ENCODE measurements at regions not wholly inside any gene's neighbourhood (a gene's known extent, or its start where the extent isn't known, plus 50 kb on each side); places are given as distances from the start of the nearest gene placed in this dataset.
A peak's percentile ranks its signal among the peaks of the same experiment; 100 is the strongest.
"Not testable (repeated sequence)": the region's sequence is repeated elsewhere in the genome, so short reads cannot be mapped to it uniquely, and the experiment has no call there.

DNA sequence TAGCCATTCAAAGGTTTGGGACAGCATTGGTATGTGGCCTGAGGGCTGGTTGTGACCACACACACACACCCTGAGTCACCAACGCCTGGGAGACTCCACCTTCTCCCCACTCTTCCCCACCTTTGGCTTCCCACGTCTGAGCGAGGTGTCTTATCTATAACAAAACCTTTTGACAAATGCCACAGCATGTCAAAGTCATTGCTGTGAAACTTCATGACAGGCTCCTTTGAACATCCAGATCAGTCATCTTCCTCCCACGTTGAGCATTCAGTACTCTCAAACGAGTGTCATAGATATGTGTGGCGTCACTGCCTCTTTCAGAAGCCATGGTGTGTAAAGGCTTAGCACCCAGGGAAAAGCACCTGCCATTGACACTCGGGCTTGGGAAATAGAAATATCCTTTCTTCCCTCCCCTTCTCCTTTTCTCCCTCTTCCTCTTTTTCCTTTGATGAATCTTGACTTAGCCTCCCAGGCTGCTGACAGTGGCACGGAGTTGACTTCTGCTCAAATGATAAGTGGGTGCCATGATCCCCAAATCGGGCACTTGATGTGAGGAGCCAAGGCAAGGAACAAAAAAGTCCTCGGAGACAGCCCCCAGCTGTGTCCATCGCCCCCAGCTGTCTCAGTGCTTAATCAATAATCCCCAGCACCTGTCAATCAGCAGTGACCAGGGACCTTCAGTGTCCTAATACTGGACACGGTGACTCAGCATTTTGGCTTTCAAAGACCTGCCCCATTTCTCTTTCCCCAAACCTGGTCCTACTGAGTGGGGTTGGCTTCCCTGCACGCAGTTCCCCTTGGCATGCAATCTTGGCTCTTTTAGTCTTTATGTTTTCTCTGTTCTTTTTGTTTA is 114.8 kb downstream of the FGF18 start:
- peaks cover 27% of the 10 kb centered on the region for H3K4me1 ChIP-seq (replicated peaks)
- peak; percentile 68 to 80 for DNase-seq (ENCODE audit: low read depth in 1 of 2, low spot score in 2 of 2)
- H3K36me3 ChIP-seq, result no peaks in the 10 kb centered on the region

DNA sequence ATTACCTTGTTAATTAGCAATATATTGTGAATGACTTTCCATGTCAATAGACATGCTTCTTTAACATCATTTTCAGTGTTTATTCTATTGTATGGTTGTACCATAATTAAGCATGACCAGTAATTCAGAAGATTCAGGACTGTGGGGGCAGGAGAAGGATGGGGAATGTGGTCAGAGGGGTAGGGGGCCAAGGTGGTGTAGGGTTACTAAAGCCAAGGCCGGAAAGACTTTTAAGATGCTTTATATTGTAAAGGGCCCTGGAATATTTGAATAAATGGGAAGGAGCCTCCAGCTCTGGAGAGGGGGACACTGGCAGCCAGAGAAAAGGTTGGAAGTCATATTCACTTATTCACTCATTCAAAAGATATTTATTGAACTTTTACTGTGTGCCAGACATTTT is 115.7 kb downstream of the FGF18 start:
- Histone ChIP-seq H3K9me3 (replicated peaks) (no peaks in the 10 kb centered on the region), H3K4me1 (replicated peaks) (peaks cover 27% of the 10 kb centered on the region), H3K36me3 (no peaks in the 10 kb centered on the region), H3K27ac (no peak overlapping the region), H3K4me3 (no peak overlapping the region), H3K27me3 (replicated peaks) (no peaks in the 10 kb centered on the region)
- no peak for DNase-seq (ENCODE audit: low read depth in 1 of 2, low spot score in 2 of 2)

More for the DNA sequence above, 114.8 kb downstream of the FGF18 start:
- Histone ChIP-seq H3K27ac (no peak overlapping the region), H3K4me3 (no peak overlapping the region), H3K27me3 (replicated peaks) (no peaks in the 10 kb centered on the region), H3K9me3 (replicated peaks) (no peaks in the 10 kb centered on the region)

- no peaks in the 10 kb centered on the region for H3K9me3 ChIP-seq (replicated peaks)
- no peak overlapping the region for H3K27ac ChIP-seq
- H3K4me1 ChIP-seq (replicated peaks), result peaks cover 27% of the 10 kb centered on the region
- peak; percentile 43 to 55 for DNase-seq (ENCODE audit: low read depth in 1 of 2, low spot score in 2 of 2)
- no peaks in the 10 kb centered on the region for H3K27me3 ChIP-seq (replicated peaks)
- no peaks in the 10 kb centered on the region for H3K36me3 ChIP-seq
- H3K4me3 ChIP-seq, result no peak overlapping the region
Observed at GRCh38 chr5:171537070-171537849, 117.8 kb downstream of the FGF18 start.

DNA sequence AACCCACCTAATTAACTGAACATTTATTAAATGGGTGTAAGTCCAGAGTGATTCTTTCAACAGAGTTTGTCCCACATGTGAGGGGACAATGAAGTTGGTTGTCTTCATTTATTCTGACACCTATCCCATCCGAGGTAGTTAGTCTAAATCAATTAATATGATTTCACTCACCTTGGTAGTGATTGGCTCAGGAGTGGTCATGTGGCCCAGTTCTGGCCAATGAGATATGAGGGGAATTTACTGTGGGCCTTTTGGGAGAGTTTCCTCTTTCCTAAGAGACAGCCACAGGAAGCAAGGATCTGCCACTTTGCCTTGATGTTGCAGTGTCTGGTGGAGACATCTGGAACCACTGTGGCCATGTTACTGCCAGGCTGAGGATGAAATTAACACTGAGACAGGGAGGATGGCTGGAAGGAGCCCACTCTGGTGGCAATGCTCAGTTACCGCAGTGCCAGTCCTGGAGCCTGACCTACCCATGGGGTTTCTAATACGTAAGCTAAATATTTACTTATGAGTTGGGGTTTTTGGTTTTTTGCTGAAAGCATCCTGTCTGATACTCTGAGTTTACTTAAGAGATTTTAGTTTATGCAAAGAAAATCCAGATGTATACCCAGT is 118.6 kb downstream of the FGF18 start:
- DNase-seq (ENCODE audit: low read depth in 1 of 2, low spot score in 2 of 2), result peak in 1 of 2 experiments; percentile 28
- no peaks in the 10 kb centered on the region for H3K27me3 ChIP-seq (replicated peaks)
- no peak overlapping the region for H3K4me3 ChIP-seq
- H3K36me3 ChIP-seq, result no peaks in the 10 kb centered on the region
- H3K9me3 ChIP-seq (replicated peaks), result no peaks in the 10 kb centered on the region
- H3K27ac ChIP-seq, result no peak overlapping the region
- H3K4me1 ChIP-seq (replicated peaks), result peaks cover 27% of the 10 kb centered on the region

- Histone ChIP-seq H3K27me3 (replicated peaks) (no peaks in the 10 kb centered on the region), H3K9me3 (replicated peaks) (no peaks in the 10 kb centered on the region; the same call in 1 of the 2 replicates), H3K4me3 (no peak overlapping the region), H3K4me1 (replicated peaks) (peaks cover 24% of the 10 kb centered on the region), H3K36me3 (no peaks in the 10 kb centered on the region), H3K27ac (no peak overlapping the region)
- DNase-seq (ENCODE audit: low read depth in 1 of 2, low spot score in 2 of 2), result no peak
Observed at GRCh38 chr5:171538681-171539080, 119.2 kb downstream of the FGF18 start.

GRCh38 chr5:171540865-171541264 is 121.4 kb downstream of the FGF18 start:
- H3K4me3 ChIP-seq, result no peak overlapping the region
- peaks cover 14% of the 10 kb centered on the region for H3K4me1 ChIP-seq (replicated peaks)

DNA sequence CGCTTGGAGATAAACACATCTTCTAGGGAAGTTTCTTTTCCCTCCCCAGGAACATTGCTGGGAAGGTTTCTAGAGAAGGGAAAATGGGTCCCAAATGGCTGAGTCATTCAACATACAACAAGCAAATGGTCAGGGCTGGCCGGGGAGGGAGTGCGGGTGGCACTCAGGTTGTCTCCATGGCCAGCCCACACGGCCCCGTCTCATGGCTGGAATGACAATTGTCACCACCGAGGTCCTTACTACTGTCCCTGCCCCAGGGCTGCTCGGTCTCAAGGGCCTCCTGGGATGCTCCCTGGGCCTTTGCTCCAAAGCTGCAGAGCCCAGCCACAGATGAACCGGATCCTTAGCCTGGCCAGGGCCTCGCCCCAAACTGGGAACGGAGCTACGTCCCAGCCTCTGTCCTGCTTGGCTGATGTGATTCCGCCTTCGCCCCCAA is 121.9 kb downstream of the FGF18 start:
- Histone ChIP-seq H3K36me3 (no peaks in the 10 kb centered on the region), H3K27me3 (replicated peaks) (no peaks in the 10 kb centered on the region), H3K27ac (no peak overlapping the region), H3K4me1 (replicated peaks) (peaks cover 14% of the 10 kb centered on the region), H3K9me3 (replicated peaks) (no peaks in the 10 kb centered on the region; the same call in 1 of the 2 replicates), H3K4me3 (no peak overlapping the region)
- DNase-seq (ENCODE audit: low read depth in 1 of 2, low spot score in 2 of 2), result peak in 1 of 2 experiments; percentile 38

More at GRCh38 chr5:171540865-171541264, 121.4 kb downstream of the FGF18 start:
- Histone ChIP-seq H3K27ac (no peak overlapping the region), H3K27me3 (replicated peaks) (no peaks in the 10 kb centered on the region), H3K36me3 (no peaks in the 10 kb centered on the region), H3K9me3 (replicated peaks) (no peaks in the 10 kb centered on the region; the same call in 1 of the 2 replicates)
- DNase-seq (ENCODE audit: low read depth in 1 of 2, low spot score in 2 of 2), result no peak

GRCh38 chr5:171542525-171543140 is 123.2 kb downstream of the FGF18 start:
- Histone ChIP-seq H3K36me3 (no peaks in the 10 kb centered on the region), H3K4me1 (replicated peaks) (peaks cover 5% of the 10 kb centered on the region), H3K9me3 (replicated peaks) (no peaks in the 10 kb centered on the region; the same call in 1 of the 2 replicates), H3K4me3 (no peak overlapping the region), H3K27ac (no peak overlapping the region), H3K27me3 (replicated peaks) (no peaks in the 10 kb centered on the region)
- DNase-seq (ENCODE audit: low read depth in 1 of 2, low spot score in 2 of 2), result no peak

DNA sequence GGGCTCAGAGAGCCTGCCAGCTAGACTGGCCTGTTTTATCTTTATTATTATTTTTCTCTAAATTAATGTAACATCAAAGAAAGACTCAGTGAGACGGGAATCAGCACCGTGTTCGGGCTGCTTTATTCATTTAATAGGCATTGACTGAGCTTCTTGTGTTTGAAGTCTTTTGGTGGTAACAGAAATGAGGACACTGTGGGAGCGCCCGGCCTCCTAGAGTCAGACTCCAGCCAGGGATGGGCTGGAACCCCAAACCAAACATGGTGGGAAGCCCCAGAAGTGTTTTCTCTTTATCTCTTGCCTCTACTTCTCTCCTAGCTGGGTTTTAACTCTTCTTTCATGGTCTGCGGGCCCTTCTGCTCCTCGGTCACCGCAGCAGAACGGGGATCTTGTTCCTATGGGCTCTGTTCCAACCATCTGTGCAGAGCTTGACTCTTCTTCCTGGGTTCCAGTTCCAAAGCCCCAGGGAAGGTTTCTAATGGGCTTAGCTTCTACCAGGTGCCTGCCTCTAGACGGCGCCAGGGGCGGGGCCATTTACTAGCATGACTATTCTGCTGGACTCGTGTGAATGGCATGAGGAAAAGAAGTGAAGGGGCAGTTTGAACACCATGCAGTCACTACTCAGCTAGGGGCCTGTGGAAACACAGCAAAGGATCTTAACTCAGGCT is 123.8 kb downstream of the FGF18 start:
- H3K27ac ChIP-seq, result no peak overlapping the region
- no peaks in the 10 kb centered on the region for H3K36me3 ChIP-seq
- no peak for DNase-seq (ENCODE audit: low read depth in 1 of 2, low spot score in 2 of 2)
- no peaks in the 10 kb centered on the region for H3K27me3 ChIP-seq (replicated peaks)
- H3K4me1 ChIP-seq (replicated peaks), result no peaks in the 10 kb centered on the region
- H3K9me3 ChIP-seq (replicated peaks), result no peaks in the 10 kb centered on the region; the same call in 1 of the 2 replicates
- no peak overlapping the region for H3K4me3 ChIP-seq

DNA sequence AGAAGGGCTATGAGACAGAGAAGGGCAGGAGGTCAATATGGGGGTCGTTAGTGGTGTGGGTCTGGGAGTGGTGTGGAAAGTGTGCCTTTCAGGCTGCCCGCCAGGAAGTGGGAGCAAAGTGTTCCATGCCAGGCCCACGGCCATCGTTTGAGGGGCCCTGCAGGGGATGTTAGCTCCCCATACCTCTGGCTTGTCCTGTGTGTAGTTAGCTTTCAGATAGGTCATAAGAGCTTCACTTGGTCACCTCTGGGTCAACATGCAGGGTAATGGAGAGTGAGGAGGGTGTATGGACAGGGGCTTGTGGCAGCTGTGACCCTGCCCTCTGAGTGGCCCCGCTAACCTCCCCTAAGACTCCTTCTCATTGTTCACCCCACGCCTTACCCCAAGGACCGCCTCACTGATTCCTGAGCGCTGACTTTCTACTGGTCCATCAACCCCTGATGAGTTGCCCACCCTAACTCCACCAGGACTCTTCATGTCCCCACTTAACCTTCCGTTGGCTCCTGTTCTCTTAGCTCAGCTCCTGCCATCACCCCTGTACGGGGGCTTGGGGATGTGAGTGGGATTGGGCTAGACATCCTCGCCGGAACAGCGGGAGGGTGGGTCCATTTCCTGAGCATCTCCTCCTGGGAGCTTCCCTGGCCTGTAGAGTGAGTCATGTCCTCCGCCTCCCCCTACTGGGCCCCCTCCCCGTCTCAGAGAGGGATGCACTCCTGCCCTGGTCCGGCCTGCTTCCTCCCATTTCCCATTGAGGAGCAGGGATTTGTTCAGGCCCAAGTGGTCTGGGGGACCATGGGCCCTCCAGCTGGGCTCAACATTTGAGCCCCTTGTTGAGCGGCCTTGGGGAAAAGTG is 125.7 kb downstream of the FGF18 start:
- no peaks in the 10 kb centered on the region for H3K4me1 ChIP-seq (replicated peaks)
- H3K27me3 ChIP-seq (replicated peaks), result no peaks in the 10 kb centered on the region
- H3K4me3 ChIP-seq, result no peak overlapping the region
- no peak for DNase-seq (ENCODE audit: low read depth in 1 of 2, low spot score in 2 of 2)
- no peaks in the 10 kb centered on the region; the same call in 1 of the 2 replicates for H3K9me3 ChIP-seq (replicated peaks)
- H3K27ac ChIP-seq, result no peak overlapping the region
- H3K36me3 ChIP-seq, result no peaks in the 10 kb centered on the region

DNA sequence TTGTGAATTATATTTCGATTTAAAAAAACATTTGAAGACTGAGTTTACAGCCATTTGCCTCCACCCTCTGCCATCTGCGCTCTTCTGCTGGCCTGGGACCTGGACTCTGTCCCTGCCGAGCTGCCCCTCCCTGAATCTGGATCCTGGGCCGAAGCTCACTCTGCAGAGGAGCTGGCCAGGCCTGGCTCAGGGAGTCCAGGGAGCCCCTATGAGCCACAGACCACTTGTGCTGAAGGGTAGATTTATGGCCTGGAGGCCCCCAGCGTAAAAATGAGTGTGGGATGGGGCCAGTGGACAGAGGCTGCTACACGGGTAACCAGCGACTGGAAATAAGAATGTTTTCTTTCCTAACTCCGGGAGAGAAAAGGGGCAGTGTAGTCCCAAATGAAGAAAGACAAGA is 129.8 kb downstream of the FGF18 start:
- no peaks in the 10 kb centered on the region for H3K9me3 ChIP-seq (replicated peaks)

DNA sequence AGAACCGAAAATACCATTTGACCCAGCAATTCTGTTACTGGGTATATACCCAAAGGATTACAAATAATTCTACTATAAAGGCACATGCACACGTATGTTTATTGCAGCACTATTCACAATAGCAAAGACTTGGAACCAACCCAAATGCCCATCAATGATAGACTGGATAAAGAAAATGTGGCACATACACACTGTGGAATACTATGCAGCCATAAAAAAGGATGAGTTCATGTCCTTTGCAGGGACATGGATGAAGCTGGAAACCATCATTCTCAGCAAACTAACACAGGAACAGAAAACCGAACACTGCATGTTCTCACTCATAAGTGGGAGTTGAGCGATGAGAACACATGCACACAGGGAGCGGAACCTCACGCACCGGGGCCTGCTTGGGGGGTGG is 134.4 kb downstream of the FGF18 start:
- peaks cover 11% of the 10 kb centered on the region; the same call in 1 of the 2 replicates for H3K27me3 ChIP-seq (replicated peaks)
- H3K27ac ChIP-seq; H3K9me3 ChIP-seq (replicated peaks); H3K4me3 ChIP-seq; DNase-seq (ENCODE audit: low read depth in 1 of 2, low spot score in 2 of 2); H3K4me1 ChIP-seq (replicated peaks); H3K36me3 ChIP-seq: not testable (repeated sequence)

More for the DNA sequence above, 129.8 kb downstream of the FGF18 start:
- DNase-seq (ENCODE audit: low read depth in 1 of 2, low spot score in 2 of 2), result no peak
- Histone ChIP-seq H3K27me3 (replicated peaks) (no peaks in the 10 kb centered on the region), H3K4me1 (replicated peaks) (no peaks in the 10 kb centered on the region), H3K27ac (no peak overlapping the region), H3K4me3 (no peak overlapping the region), H3K36me3 (no peaks in the 10 kb centered on the region)
